ENCODE measurements at regions not wholly inside any gene's neighbourhood (a gene's known extent, or its start where the extent isn't known, plus 50 kb on each side); places are given as distances from the start of the nearest gene placed in this dataset.

DNA sequence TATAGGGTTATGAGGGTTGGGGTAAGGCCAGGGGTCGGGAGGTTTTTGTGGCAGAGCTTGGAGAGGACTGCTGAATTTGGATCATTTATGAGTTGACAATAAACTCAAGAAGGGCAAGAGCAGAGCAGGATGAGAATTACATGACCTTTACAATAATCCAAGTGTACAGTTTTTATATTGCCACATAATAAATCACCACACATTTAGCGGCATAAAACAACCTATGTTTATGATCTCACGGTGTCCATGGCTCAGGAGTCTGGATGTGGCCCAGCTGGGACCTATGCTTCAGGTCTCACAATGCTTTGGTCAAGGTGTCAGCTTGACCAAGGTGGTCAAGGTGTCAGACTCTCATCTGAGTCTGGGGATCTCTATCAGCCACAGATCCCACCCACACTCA is 118.3 kb upstream of the WSCD1 start:
- Mint-ChIP-seq H3K4me1 (peaks cover 15% of the 10 kb centered on the region), H3K27ac (no peak overlapping the region), H3K4me3 (no peak overlapping the region), H3K27me3 (ENCODE audit: low read depth) (no peaks in the 10 kb centered on the region; the same call in 1 of the 2 replicates), H3K36me3 (peaks cover 21% of the 10 kb centered on the region), H3K9me3 (peaks cover 46% of the 10 kb centered on the region)
- no peak for TF ChIP-seq ZNF423 (CRISPR knock-in tag; IDR thresholded peaks at IDR 0.05)
- TF ChIP-seq, protein P1, sequence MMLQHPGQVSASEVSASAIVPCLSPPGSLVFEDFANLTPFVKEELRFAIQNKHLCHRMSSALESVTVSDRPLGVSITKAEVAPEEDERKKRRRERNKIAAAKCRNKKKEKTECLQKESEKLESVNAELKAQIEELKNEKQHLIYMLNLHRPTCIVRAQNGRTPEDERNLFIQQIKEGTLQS (CRISPR knock-in tag; conservative IDR thresholded peaks at IDR 0.05) = no peak
- TF ChIP-seq, protein P2, sequence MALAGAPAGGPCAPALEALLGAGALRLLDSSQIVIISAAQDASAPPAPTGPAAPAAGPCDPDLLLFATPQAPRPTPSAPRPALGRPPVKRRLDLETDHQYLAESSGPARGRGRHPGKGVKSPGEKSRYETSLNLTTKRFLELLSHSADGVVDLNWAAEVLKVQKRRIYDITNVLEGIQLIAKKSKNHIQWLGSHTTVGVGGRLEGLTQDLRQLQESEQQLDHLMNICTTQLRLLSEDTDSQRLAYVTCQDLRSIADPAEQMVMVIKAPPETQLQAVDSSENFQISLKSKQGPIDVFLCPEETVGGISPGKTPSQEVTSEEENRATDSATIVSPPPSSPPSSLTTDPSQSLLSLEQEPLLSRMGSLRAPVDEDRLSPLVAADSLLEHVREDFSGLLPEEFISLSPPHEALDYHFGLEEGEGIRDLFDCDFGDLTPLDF (CRISPR knock-in tag; IDR thresholded peaks at IDR 0.05) = no peak
- TF ChIP-seq, protein P3, sequence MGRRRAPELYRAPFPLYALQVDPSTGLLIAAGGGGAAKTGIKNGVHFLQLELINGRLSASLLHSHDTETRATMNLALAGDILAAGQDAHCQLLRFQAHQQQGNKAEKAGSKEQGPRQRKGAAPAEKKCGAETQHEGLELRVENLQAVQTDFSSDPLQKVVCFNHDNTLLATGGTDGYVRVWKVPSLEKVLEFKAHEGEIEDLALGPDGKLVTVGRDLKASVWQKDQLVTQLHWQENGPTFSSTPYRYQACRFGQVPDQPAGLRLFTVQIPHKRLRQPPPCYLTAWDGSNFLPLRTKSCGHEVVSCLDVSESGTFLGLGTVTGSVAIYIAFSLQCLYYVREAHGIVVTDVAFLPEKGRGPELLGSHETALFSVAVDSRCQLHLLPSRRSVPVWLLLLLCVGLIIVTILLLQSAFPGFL (CRISPR knock-in tag; IDR thresholded peaks at IDR 0.05; ENCODE audit: borderline replicate concordance) = no peak
- TF ChIP-seq, protein P4, sequence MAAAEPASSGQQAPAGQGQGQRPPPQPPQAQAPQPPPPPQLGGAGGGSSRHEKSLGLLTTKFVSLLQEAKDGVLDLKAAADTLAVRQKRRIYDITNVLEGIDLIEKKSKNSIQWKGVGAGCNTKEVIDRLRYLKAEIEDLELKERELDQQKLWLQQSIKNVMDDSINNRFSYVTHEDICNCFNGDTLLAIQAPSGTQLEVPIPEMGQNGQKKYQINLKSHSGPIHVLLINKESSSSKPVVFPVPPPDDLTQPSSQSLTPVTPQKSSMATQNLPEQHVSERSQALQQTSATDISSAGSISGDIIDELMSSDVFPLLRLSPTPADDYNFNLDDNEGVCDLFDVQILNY (CRISPR knock-in tag; IDR thresholded peaks at IDR 0.05) = no peak
- no peak for TF ChIP-seq ZNF671 (CRISPR knock-in tag; IDR thresholded peaks at IDR 0.05)
- no peak for TF ChIP-seq NR1H2 (CRISPR knock-in tag; IDR thresholded peaks at IDR 0.05)
- TF ChIP-seq TEAD4 (CRISPR knock-in tag; IDR thresholded peaks at IDR 0.05) = no peak
- no peak for TF ChIP-seq FOXJ3 (CRISPR knock-in tag; IDR thresholded peaks at IDR 0.05; ENCODE audit: borderline replicate concordance)
- TF ChIP-seq SP1 (CRISPR knock-in tag; conservative IDR thresholded peaks at IDR 0.05) = no peak
- no peak for TF ChIP-seq EMX1 (CRISPR knock-in tag; IDR thresholded peaks at IDR 0.05)
- TF ChIP-seq FOXP1 (CRISPR knock-in tag; IDR thresholded peaks at IDR 0.05; ENCODE audit: borderline replicate concordance) = no peak
- TF ChIP-seq ZNF121 (CRISPR knock-in tag; IDR thresholded peaks at IDR 0.05) = no peak
- no peak for TF ChIP-seq FOXK1 (CRISPR knock-in tag; IDR thresholded peaks at IDR 0.05)
- TF ChIP-seq, protein P5, sequence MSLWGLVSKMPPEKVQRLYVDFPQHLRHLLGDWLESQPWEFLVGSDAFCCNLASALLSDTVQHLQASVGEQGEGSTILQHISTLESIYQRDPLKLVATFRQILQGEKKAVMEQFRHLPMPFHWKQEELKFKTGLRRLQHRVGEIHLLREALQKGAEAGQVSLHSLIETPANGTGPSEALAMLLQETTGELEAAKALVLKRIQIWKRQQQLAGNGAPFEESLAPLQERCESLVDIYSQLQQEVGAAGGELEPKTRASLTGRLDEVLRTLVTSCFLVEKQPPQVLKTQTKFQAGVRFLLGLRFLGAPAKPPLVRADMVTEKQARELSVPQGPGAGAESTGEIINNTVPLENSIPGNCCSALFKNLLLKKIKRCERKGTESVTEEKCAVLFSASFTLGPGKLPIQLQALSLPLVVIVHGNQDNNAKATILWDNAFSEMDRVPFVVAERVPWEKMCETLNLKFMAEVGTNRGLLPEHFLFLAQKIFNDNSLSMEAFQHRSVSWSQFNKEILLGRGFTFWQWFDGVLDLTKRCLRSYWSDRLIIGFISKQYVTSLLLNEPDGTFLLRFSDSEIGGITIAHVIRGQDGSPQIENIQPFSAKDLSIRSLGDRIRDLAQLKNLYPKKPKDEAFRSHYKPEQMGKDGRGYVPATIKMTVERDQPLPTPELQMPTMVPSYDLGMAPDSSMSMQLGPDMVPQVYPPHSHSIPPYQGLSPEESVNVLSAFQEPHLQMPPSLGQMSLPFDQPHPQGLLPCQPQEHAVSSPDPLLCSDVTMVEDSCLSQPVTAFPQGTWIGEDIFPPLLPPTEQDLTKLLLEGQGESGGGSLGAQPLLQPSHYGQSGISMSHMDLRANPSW (CRISPR knock-in tag; conservative IDR thresholded peaks at IDR 0.05; ENCODE audit: low read depth) = no peak
- DNase-seq (ENCODE audit: low spot score) (no peak), ATAC-seq (no peak)
- POLR2A ChIA-PET = no interaction called here
- CTCF ChIA-PET = no interaction called here

DNA sequence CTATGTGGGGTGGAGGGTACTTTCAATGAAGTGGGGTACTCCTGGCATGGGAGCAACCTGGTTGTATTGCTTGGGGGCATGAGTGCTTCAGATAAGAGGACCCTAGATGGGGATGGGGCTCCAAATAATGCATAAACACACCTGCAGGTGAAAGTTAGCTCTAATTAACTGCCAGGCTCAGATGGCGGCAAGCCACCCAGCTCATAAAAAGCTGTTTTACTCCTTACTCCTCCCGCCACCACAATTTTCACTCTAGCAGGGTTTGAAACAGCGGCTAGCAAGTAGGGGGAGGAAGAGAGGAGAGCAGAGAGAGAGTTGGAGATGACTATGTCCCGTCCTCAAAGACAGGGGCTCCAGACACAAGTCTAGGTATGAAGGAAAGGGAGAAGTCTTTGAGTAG is 117.7 kb upstream of the WSCD1 start:
- ATAC-seq = no peak
- no peak overlapping the region for H3K27ac Mint-ChIP-seq
- TF ChIP-seq, protein P6, sequence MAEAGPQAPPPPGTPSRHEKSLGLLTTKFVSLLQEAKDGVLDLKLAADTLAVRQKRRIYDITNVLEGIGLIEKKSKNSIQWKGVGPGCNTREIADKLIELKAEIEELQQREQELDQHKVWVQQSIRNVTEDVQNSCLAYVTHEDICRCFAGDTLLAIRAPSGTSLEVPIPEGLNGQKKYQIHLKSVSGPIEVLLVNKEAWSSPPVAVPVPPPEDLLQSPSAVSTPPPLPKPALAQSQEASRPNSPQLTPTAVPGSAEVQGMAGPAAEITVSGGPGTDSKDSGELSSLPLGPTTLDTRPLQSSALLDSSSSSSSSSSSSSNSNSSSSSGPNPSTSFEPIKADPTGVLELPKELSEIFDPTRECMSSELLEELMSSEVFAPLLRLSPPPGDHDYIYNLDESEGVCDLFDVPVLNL (CRISPR knock-in tag; IDR thresholded peaks at IDR 0.05; ENCODE audit: borderline replicate concordance, low read depth) = no peak
- TF ChIP-seq, protein P7, sequence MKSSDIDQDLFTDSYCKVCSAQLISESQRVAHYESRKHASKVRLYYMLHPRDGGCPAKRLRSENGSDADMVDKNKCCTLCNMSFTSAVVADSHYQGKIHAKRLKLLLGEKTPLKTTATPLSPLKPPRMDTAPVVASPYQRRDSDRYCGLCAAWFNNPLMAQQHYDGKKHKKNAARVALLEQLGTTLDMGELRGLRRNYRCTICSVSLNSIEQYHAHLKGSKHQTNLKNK (CRISPR knock-in tag; IDR thresholded peaks at IDR 0.05) = no peak
- TF ChIP-seq, protein P8, sequence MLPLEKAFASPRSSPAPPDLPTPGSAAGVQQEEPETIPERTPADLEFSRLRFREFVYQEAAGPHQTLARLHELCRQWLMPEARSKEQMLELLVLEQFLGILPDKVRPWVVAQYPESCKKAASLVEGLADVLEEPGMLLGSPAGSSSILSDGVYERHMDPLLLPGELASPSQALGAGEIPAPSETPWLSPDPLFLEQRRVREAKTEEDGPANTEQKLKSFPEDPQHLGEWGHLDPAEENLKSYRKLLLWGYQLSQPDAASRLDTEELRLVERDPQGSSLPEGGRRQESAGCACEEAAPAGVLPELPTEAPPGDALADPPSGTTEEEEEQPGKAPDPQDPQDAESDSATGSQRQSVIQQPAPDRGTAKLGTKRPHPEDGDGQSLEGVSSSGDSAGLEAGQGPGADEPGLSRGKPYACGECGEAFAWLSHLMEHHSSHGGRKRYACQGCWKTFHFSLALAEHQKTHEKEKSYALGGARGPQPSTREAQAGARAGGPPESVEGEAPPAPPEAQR (CRISPR knock-in tag; IDR thresholded peaks at IDR 0.05) = no peak
- TF ChIP-seq, protein P9, sequence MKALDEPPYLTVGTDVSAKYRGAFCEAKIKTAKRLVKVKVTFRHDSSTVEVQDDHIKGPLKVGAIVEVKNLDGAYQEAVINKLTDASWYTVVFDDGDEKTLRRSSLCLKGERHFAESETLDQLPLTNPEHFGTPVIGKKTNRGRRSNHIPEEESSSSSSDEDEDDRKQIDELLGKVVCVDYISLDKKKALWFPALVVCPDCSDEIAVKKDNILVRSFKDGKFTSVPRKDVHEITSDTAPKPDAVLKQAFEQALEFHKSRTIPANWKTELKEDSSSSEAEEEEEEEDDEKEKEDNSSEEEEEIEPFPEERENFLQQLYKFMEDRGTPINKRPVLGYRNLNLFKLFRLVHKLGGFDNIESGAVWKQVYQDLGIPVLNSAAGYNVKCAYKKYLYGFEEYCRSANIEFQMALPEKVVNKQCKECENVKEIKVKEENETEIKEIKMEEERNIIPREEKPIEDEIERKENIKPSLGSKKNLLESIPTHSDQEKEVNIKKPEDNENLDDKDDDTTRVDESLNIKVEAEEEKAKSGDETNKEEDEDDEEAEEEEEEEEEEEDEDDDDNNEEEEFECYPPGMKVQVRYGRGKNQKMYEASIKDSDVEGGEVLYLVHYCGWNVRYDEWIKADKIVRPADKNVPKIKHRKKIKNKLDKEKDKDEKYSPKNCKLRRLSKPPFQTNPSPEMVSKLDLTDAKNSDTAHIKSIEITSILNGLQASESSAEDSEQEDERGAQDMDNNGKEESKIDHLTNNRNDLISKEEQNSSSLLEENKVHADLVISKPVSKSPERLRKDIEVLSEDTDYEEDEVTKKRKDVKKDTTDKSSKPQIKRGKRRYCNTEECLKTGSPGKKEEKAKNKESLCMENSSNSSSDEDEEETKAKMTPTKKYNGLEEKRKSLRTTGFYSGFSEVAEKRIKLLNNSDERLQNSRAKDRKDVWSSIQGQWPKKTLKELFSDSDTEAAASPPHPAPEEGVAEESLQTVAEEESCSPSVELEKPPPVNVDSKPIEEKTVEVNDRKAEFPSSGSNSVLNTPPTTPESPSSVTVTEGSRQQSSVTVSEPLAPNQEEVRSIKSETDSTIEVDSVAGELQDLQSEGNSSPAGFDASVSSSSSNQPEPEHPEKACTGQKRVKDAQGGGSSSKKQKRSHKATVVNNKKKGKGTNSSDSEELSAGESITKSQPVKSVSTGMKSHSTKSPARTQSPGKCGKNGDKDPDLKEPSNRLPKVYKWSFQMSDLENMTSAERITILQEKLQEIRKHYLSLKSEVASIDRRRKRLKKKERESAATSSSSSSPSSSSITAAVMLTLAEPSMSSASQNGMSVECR (CRISPR knock-in tag; IDR thresholded peaks at IDR 0.05; ENCODE audit: borderline replicate concordance) = no peak
- no peak for TF ChIP-seq SOX15 (CRISPR knock-in tag; IDR thresholded peaks at IDR 0.05)
- TF ChIP-seq ZNF416 (CRISPR knock-in tag; IDR thresholded peaks at IDR 0.05) = no peak
- no peak for TF ChIP-seq ZBTB21 (CRISPR knock-in tag; IDR thresholded peaks at IDR 0.05; ENCODE audit: borderline replicate concordance)
- TF ChIP-seq ZNF263 (CRISPR knock-in tag; IDR thresholded peaks at IDR 0.05; ENCODE audit: low read depth) = no peak

More for the DNA sequence above, 117.7 kb upstream of the WSCD1 start:
- Mint-ChIP-seq H3K4me1 (peaks cover 15% of the 10 kb centered on the region), H3K9me3 (peaks cover 40% of the 10 kb centered on the region), H3K4me3 (no peak overlapping the region), H3K36me3 (peaks cover 21% of the 10 kb centered on the region), H3K27me3 (ENCODE audit: low read depth) (no peaks in the 10 kb centered on the region; the same call in 1 of the 2 replicates)
- ChIA-PET POLR2A (no interaction called here), CTCF (no interaction called here)
- DNase-seq (ENCODE audit: low spot score) = no peak
